GF-D8 (cell line): ENCODE measurements at regions not wholly inside any gene's neighbourhood (a gene's known extent, or its start where the extent isn't known, plus 50 kb on each side); places are given as distances from the start of the nearest gene placed in this dataset.
"Not testable (repeated sequence)": the region's sequence is repeated elsewhere in the genome, so short reads cannot be mapped to it uniquely, and the experiment has no call there.

ENCODE experiments used
- DNase-seq: peaks from one replicate; lab custom pipeline; 2025; lab: John Stamatoyannopoulos, UW

GRCh38 chr20:52098186-52098585 lies 93.4 kb downstream of the ZFP64 start:
- DNase-seq: no peak

GRCh38 chr20:52096117-52096516 lies 95.5 kb downstream of the ZFP64 start:
- no peak for DNase-seq

- no peak for DNase-seq
Observed at GRCh38 chr20:52094693-52095092, 96.9 kb downstream of the ZFP64 start.

- no peak for DNase-seq
Observed at GRCh38 chr20:52093575-52093974, 98.0 kb downstream of the ZFP64 start.

- DNase-seq: no peak
Observed at GRCh38 chr20:52090035-52090434, 101.5 kb downstream of the ZFP64 start.

GRCh38 chr20:52087471-52087870 lies 104.1 kb downstream of the ZFP64 start:
- DNase-seq: no peak

- no peak for DNase-seq
Observed at GRCh38 chr20:52086878-52087277, 104.7 kb downstream of the ZFP64 start.

GRCh38 chr20:52084727-52085126 lies 106.9 kb downstream of the ZFP64 start:
- no peak for DNase-seq

- DNase-seq: peak; percentile 6
Observed at GRCh38 chr20:52083627-52084232, 107.8 kb downstream of the ZFP64 start.

- peak; percentile 7 for DNase-seq
Observed at GRCh38 chr20:52082612-52083011, 109.0 kb downstream of the ZFP64 start.

GRCh38 chr20:52081791-52082190 lies 109.8 kb downstream of the ZFP64 start:
- DNase-seq: no peak

- DNase-seq: no peak
Observed at GRCh38 chr20:52081066-52081465, 110.5 kb downstream of the ZFP64 start.

- no peak for DNase-seq
Observed at GRCh38 chr20:52078289-52078688, 113.3 kb downstream of the ZFP64 start.

GRCh38 chr20:52076164-52076563 lies 115.4 kb downstream of the ZFP64 start:
- no peak for DNase-seq

GRCh38 chr20:52075400-52075799 lies 116.2 kb downstream of the ZFP64 start:
- no peak for DNase-seq

GRCh38 chr20:52071136-52071535 lies 120.4 kb downstream of the ZFP64 start:
- DNase-seq: no peak

GRCh38 chr20:52064931-52065330 lies 126.6 kb downstream of the ZFP64 start:
- no peak for DNase-seq

- DNase-seq: no peak
Observed at GRCh38 chr20:52062452-52063209, 128.9 kb downstream of the ZFP64 start.

GRCh38 chr20:52060794-52061714 lies 130.5 kb downstream of the ZFP64 start:
- no peak for DNase-seq

GRCh38 chr20:52057133-52057532 lies 134.4 kb downstream of the ZFP64 start:
- DNase-seq: not testable (repeated sequence)

GRCh38 chr20:52056203-52057062 lies 135.1 kb downstream of the ZFP64 start:
- DNase-seq: no peak

- no peak for DNase-seq
Observed at GRCh38 chr20:52054123-52054522, 137.5 kb downstream of the ZFP64 start.
